Heart right ventricle (tissue), 16 donors: ENCODE measurements at regions not wholly inside any gene's neighbourhood (a gene's known extent, or its start where the extent isn't known, plus 50 kb on each side); places are given as distances from the start of the nearest gene placed in this dataset.

Experiments
- ATAC-seq, 8 donors: fragments of 200-7000 bp; cut with Tn5 transposase; one replicate each; pipeline ENCODE4 v1.9.1; 2020; ENCODE audit warnings: mild to moderate bottlenecking in 8 of 8, moderate library complexity in 8 of 8, moderate number of reproducible peaks in 1 of 8
- DNase-seq, 2 donors: peaks; one replicate each; pipeline ENCODE4 v3.0.0-alpha.2; 2020
- H3K27ac ChIP-seq, 10 donors: fragments of 200-600 bp; sonication (generic) in 2 of 10; one replicate each; pipeline versions ENCODE4 v1.5.0 to v1.8.0; 2020 to 2022; ENCODE audit warnings: mild to moderate bottlenecking in 3 of 10
- H3K27me3 ChIP-seq, 7 donors: fragments of 200-600 bp; one replicate each; pipeline ENCODE4 v1.8.0; 2021 to 2022; ENCODE audit warnings: mild to moderate bottlenecking in 2 of 7
- H3K36me3 ChIP-seq, 9 donors: fragments of 200-600 bp; sonication (generic) in 1 of 9; one replicate each; pipeline versions ENCODE4 v1.5.0 to v1.8.0; 2020 to 2022; ENCODE audit warnings: mild to moderate bottlenecking in 2 of 9
- H3K4me1 ChIP-seq, 9 donors: fragments of 200-600 bp; sonication (generic) in 1 of 9; one replicate each; pipeline versions ENCODE4 v1.5.0 to v1.8.0; 2020 to 2022; ENCODE audit warnings: mild to moderate bottlenecking in 4 of 9
- H3K4me3 ChIP-seq, 10 donors: fragments of 200-600 bp; sonication (generic) in 2 of 10; one replicate each; pipeline versions ENCODE4 v1.5.0 to v1.8.0; 2020 to 2022; ENCODE audit warnings: mild to moderate bottlenecking in 7 of 10, moderate library complexity in 2 of 10
- H3K9me3 ChIP-seq, 11 donors: fragments of 200-600 bp in 10 of 11; sonication (generic) in 2 of 11; one replicate each; pipeline versions ENCODE4 v1.5.0 to v1.8.0; 2013 to 2022; ENCODE audit warnings: mild to moderate bottlenecking in 2 of 11, control low read depth in 1 of 11, moderate library complexity in 1 of 11
- CTCF ChIP-seq, 9 donors: fragments of 200-600 bp; sonication (generic) in 2 of 9; IDR thresholded peaks; one replicate each; pipeline versions ENCODE4 v1.5.0 to v1.8.0; 2021 to 2022; ENCODE audit warnings: antibody characterized with exemption in 9 of 9, mild to moderate bottlenecking in 5 of 9, moderate library complexity in 1 of 9
- WGBS, 2 donors: extraction: QIAGEN DNeasy Blood & Tissue Kit; methylation state at CpG; one replicate each; pipeline ENCODE4 v1.1.7; 2013; ENCODE audit warnings: inconsistent platforms in 1 of 2; 5-methylcytosine and 5-hydroxymethylcytosine counted together
- intact Hi-C, 10 donors: fragments of 100-400 bp; cut with DNase I; formaldehyde crosslinking; loops; one replicate each; pipeline versions ENCODE4 v1.11.1 to v1.14.2; 2022
- donor health status: Arrhythmogenic right ventricular cardiomyopathy.
- donor health status: ischemic (EF 13 %, LVEDD 7.1; RV severe dilation, severe dysfunction).
- donor health status: healthy with polysubstance abuse.
- donor health status: DM: no; HTN: yes; CAD: no.
- donor health status: DM: no; HTN: no; CAD: no.
- donor health status: ischemic (EF 25% LVEDD 6.9; RV normal size, moderate dysfunction).
- donor health status: ischemic (EF 25% LVEDD 5.7; RV mildly dilated, moderate dysfunction).
- donor health status: healthy.
- donor health status: DM: yes; HTN: yes; CAD: no.
- donor health status: Ischemic cardiomyopathy.
- donor health status: ischemic (EF 35%, LVEDD 5.7; RV mildly dilated, moderate dysfunction).
- donor health status: nonischemic (EF 11% LVEDD 7.7; RV severe dilation, severe dysfunction).
- donor health status: DM: yes; HTN: yes; CAD: no.
- donor health status: PGD.
- donor health status: ischemic (EF 29% LVEDD 5.4; RV normal size, mild dysfunction).
- donor health status: nonischemic (EF 23%, LVEDD 6.1; RV moderate dilation, normal function).

- Histone ChIP-seq H3K9me3 (no peaks in the 10 kb centered on the region), H3K36me3 (no peaks in the 10 kb centered on the region), H3K4me3 (no peak overlapping the region), H3K4me1 (no peaks in the 10 kb centered on the region), H3K27ac (no peak overlapping the region), H3K27me3 (peaks cover 0 to 5% (median 0%) of the 10 kb centered on the region in 7 donors)
- TF ChIP-seq CTCF (IDR thresholded peaks at IDR 0.05), result no peak
- DNase-seq (no peak), ATAC-seq (peak in 1 of 8 donors; percentile 23)
- intact Hi-C loops, result no loop called here
- 71 to 76% methylated on average over 3 of the region's 3 CpGs for WGBS, 2 donors
Observed at GRCh38 chr16:79996321-79996720, 395.8 kb upstream of the MAF start.

DNA sequence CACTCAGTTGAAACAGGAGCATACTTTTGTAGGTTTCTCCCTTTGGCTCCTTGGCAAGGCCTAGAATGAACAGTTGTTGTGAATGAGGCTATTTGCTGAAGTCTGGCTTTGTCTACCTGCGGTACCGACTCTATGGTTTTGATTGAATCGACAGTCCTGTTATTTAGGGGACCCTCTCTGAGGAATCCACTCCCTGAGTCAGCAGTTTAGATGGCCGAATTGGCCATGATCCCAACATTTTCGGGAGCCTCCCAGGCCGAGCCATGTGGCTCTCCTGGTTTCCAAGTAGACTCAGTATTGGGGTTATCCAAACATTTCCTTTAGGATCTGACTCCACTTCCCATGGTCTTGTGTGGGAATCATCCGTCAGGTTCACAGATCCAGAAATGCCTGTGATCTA, 394.8 kb upstream of the MAF start:
- no peaks in the 10 kb centered on the region for H3K4me1 ChIP-seq
- 91 to 92% methylated on average over 7 of the region's 7 CpGs for WGBS, 2 donors
- no peaks in the 10 kb centered on the region for H3K9me3 ChIP-seq
- peaks cover 0 to 1% (median 0%) of the 10 kb centered on the region in 7 donors for H3K27me3 ChIP-seq
- no peak overlapping the region for H3K27ac ChIP-seq
- no peak overlapping the region for H3K4me3 ChIP-seq
- DNase-seq (no peak), ATAC-seq (no peak)
- no peak for TF ChIP-seq CTCF (IDR thresholded peaks at IDR 0.05)
- intact Hi-C loops, result no loop called here
- no peaks in the 10 kb centered on the region for H3K36me3 ChIP-seq

GRCh38 chr16:79994418-79994817, 393.9 kb upstream of the MAF start:
- no peaks in the 10 kb centered on the region for H3K36me3 ChIP-seq
- ATAC-seq (no peak), DNase-seq (no peak)
- 62 to 69% methylated on average over 5 of the region's 5 CpGs for WGBS, 2 donors
- no peaks in the 10 kb centered on the region for H3K9me3 ChIP-seq
- no peak overlapping the region for H3K4me3 ChIP-seq
- H3K27ac ChIP-seq, result no peak overlapping the region
- H3K4me1 ChIP-seq, result no peaks in the 10 kb centered on the region
- TF ChIP-seq CTCF (IDR thresholded peaks at IDR 0.05), result no peak
- intact Hi-C loops, result no loop called here
- H3K27me3 ChIP-seq, result no peaks in the 10 kb centered on the region

DNA sequence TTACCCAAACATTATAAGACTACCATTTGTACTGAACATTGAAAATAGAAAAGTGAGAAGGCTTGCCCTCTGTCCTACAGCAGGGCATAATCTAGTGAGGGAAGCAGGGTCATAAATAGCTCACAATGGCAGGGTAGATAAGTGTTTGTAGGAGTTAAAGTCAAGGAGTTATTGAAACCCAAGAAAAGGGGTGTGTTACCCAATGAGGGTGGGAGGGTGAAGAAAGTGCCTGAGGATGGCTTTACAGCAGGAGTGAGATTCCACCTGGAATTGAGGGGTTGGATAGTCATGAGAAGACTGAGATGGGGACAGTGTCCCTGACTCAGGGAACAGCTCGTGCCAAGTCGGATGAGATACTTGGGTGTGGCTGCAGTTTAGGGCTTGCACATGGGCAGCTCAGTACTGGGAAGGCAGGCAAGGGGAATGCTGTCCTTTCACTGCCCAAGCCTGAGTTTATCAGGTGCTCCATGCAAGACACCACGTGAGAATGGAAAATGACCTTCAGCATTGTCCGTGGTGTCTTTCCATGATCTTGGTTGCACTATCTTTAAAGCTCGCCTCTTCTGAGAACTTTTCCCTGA, 393.2 kb upstream of the MAF start:
- no peak for DNase-seq
- 93 to 97% methylated on average over 5 of the region's 5 CpGs for WGBS, 2 donors

More for the DNA sequence above, 393.2 kb upstream of the MAF start:
- intact Hi-C loops, result no loop called here
- Histone ChIP-seq H3K4me3 (no peak overlapping the region), H3K27me3 (no peaks in the 10 kb centered on the region), H3K9me3 (no peaks in the 10 kb centered on the region), H3K27ac (no peak overlapping the region), H3K36me3 (no peaks in the 10 kb centered on the region), H3K4me1 (no peaks in the 10 kb centered on the region)
- peak in 1 of 8 donors; percentile 33 for ATAC-seq
- TF ChIP-seq CTCF (IDR thresholded peaks at IDR 0.05), result no peak
